H9 (cell line): ENCODE measurements at regions not wholly inside any gene's neighbourhood (a gene's known extent, or its start where the extent isn't known, plus 50 kb on each side); places are given as distances from the start of the nearest gene placed in this dataset.

ENCODE experiments used
- DNase-seq: peaks from one replicate; pipeline ENCODE4 v3.0.0-alpha.2; 2017
- H2AFZ ChIP-seq: one replicate; pipeline ENCODE4 v1.6.1; 2013; ENCODE audit warnings: mild to moderate bottlenecking, low read length, control low read depth, moderate library complexity
- H2AK5ac ChIP-seq: 2 replicates; pipeline ENCODE4 v1.6.1; 2013; ENCODE audit warnings: low read length, control low read depth, mixed read lengths; ENCODE audit not compliant: insufficient read length
- H2BK120ac ChIP-seq: one replicate; pipeline ENCODE4 v1.6.1; 2013; ENCODE audit warnings: low read depth, mild to moderate bottlenecking, low read length, control low read depth, inconsistent platforms; ENCODE audit not compliant: poor library complexity, severe bottlenecking
- H2BK12ac ChIP-seq: 2 replicates; pipeline ENCODE4 v1.6.1; 2013; ENCODE audit warnings: low read length, control low read depth, mixed read lengths, low read depth; ENCODE audit not compliant: insufficient read length
- H2BK15ac ChIP-seq: 2 replicates; pipeline ENCODE4 v1.6.1; 2013; ENCODE audit warnings: low read depth, low read length, control low read depth
- H2BK20ac ChIP-seq: one replicate; pipeline ENCODE4 v1.6.1; 2013; ENCODE audit warnings: low read depth, mild to moderate bottlenecking, low read length, control low read depth, inconsistent platforms; ENCODE audit not compliant: poor library complexity, severe bottlenecking
- H2BK5ac ChIP-seq: 2 replicates; pipeline ENCODE4 v1.6.1; 2013; ENCODE audit warnings: low read length, control low read depth, mixed read lengths; ENCODE audit not compliant: insufficient read length
- H3K14ac ChIP-seq: 2 replicates; pipeline ENCODE4 v1.6.1; 2013; ENCODE audit warnings: low read length, control low read depth; ENCODE audit not compliant: insufficient read depth
- H3K18ac ChIP-seq: 2 replicates; pipeline ENCODE4 v1.6.1; 2013; ENCODE audit warnings: low read depth, mild to moderate bottlenecking, mixed read lengths, low read length, control low read depth; ENCODE audit not compliant: insufficient read length
- H3K23ac ChIP-seq: 2 replicates; pipeline ENCODE4 v1.6.1; 2013; ENCODE audit warnings: low read length, control low read depth, mixed read lengths, low read depth; ENCODE audit not compliant: insufficient read length
- H3K23me2 ChIP-seq: 2 replicates; pipeline ENCODE4 v1.6.1; 2013; ENCODE audit warnings: low read depth, mild to moderate bottlenecking, mixed read lengths, low read length, control low read depth; ENCODE audit not compliant: insufficient read length, poor library complexity, severe bottlenecking
- H3K27ac ChIP-seq: 2 replicates; pipeline ENCODE4 v1.5.1; 2013; ENCODE audit warnings: low read length, control low read depth, mixed read lengths, low read depth; ENCODE audit not compliant: insufficient read length
- H3K27me3 ChIP-seq: 2 replicates; pipeline ENCODE4 v1.6.1; 2013; ENCODE audit warnings: low read length, control low read depth, inconsistent platforms; ENCODE audit not compliant: insufficient read depth
- H3K4ac ChIP-seq: 2 replicates; pipeline ENCODE4 v1.6.1; 2013; ENCODE audit warnings: low read depth, mild to moderate bottlenecking, control low read depth, inconsistent platforms, low read length, moderate library complexity
- H3K4me1 ChIP-seq: 2 replicates; pipeline ENCODE4 v1.6.1; 2013; ENCODE audit warnings: low read length, control low read depth, inconsistent platforms; ENCODE audit not compliant: insufficient read depth
- H3K4me2 ChIP-seq: 2 replicates; pipeline ENCODE4 v1.6.1; 2013; ENCODE audit warnings: low read length, control low read depth, mixed read lengths; ENCODE audit not compliant: insufficient read length, insufficient read depth
- H3K56ac ChIP-seq: 2 replicates; pipeline ENCODE4 v1.6.1; 2013; ENCODE audit warnings: low read depth, mild to moderate bottlenecking, mixed read lengths, low read length, control low read depth; ENCODE audit not compliant: insufficient read length
- H3K79me1 ChIP-seq: 2 replicates; pipeline ENCODE4 v1.6.1; 2013; ENCODE audit warnings: low read depth, mild to moderate bottlenecking, moderate library complexity, low read length, control low read depth, inconsistent platforms; ENCODE audit not compliant: insufficient read depth, poor library complexity, severe bottlenecking
- H3K79me2 ChIP-seq: 2 replicates; pipeline ENCODE4 v1.6.1; 2013; ENCODE audit warnings: low read length, control low read depth, inconsistent platforms; ENCODE audit not compliant: insufficient read depth
- H3K9ac ChIP-seq: 2 replicates; pipeline ENCODE4 v1.6.1; 2013; ENCODE audit warnings: low read length, control low read depth, mixed read lengths; ENCODE audit not compliant: insufficient read length; ENCODE audit errors: extremely low read depth
- H3K9me3 ChIP-seq: one replicate; pipeline ENCODE4 v1.6.1; 2013; ENCODE audit warnings: low read depth, low read length, inconsistent platforms; ENCODE audit not compliant: control insufficient read depth
- H3T11ph ChIP-seq: one replicate; pipeline ENCODE4 v1.6.1; 2013; ENCODE audit warnings: mild to moderate bottlenecking, low read length, control low read depth, inconsistent platforms
- H4K20me1 ChIP-seq: one replicate; pipeline ENCODE4 v1.6.1; 2013; ENCODE audit not compliant: control insufficient read depth, insufficient read length, insufficient read depth
- H4K5ac ChIP-seq: 2 replicates; pipeline ENCODE4 v1.6.1; 2013; ENCODE audit warnings: low read depth, mild to moderate bottlenecking, mixed read lengths, low read length, control low read depth; ENCODE audit not compliant: insufficient read length
- H4K8ac ChIP-seq: replicated peaks from 2 replicates; pipeline ENCODE4 v1.6.1; 2013; ENCODE audit warnings: low read length, control low read depth, mixed read lengths, low read depth; ENCODE audit not compliant: insufficient read length
- H4K91ac ChIP-seq: 2 replicates; pipeline ENCODE4 v1.6.1; 2013; ENCODE audit warnings: low read depth, mild to moderate bottlenecking, moderate library complexity, mixed read lengths, low read length, control low read depth; ENCODE audit not compliant: insufficient read length
- H3K27ac Mint-ChIP-seq, 3 experiments: 2 replicates in 2 of 3; 3 replicates in 1 of 3; pipeline ENCODE4 v1.8.0; 2020 to 2021; ENCODE audit warnings: mixed read lengths in 3 of 3, mild to moderate bottlenecking in 1 of 3, moderate library complexity in 1 of 3
- H3K27me3 Mint-ChIP-seq: 2 replicates; pipeline ENCODE4 v1.8.0; 2021; ENCODE audit warnings: low read depth, mild to moderate bottlenecking, moderate library complexity, mixed read lengths
- H3K36me3 Mint-ChIP-seq, 3 experiments: 2 replicates in 2 of 3; 3 replicates in 1 of 3; pipeline ENCODE4 v1.8.0; 2020 to 2021; ENCODE audit warnings: low read depth in 3 of 3, mixed read lengths in 3 of 3; ENCODE audit not compliant: insufficient read depth in 1 of 3
- H3K4me1 Mint-ChIP-seq, 2 experiments: 2 replicates each; pipeline ENCODE4 v1.8.0; 2020; ENCODE audit warnings: mixed read lengths in 2 of 2
- H3K4me3 Mint-ChIP-seq, 2 experiments: 2 replicates in 1 of 2; 3 replicates in 1 of 2; pipeline ENCODE4 v1.8.0; 2020 to 2021; ENCODE audit warnings: mild to moderate bottlenecking in 2 of 2, mixed read lengths in 2 of 2, moderate library complexity in 1 of 2
- H3K9me3 Mint-ChIP-seq, 2 experiments: 2 replicates in 1 of 2; 3 replicates in 1 of 2; pipeline ENCODE4 v1.8.0; 2020; ENCODE audit warnings: mild to moderate bottlenecking in 2 of 2, mixed read lengths in 2 of 2, moderate library complexity in 1 of 2
- CTCF ChIP-seq: fragments of 200-600 bp; sonication (generic); conservative IDR thresholded peaks from 3 replicates; pipeline ENCODE4 v1.8.0; 2021; ENCODE audit warnings: antibody characterized with exemption, mild to moderate bottlenecking
- WGBS: extraction: QIAGEN DNeasy Blood & Tissue Kit; methylation state at CpG from one replicate; pipeline ENCODE4 v1.1.7; 2013; ENCODE audit warnings: missing lambda C conversion rate, low lambda C conversion rate, mixed read lengths; ENCODE audit not compliant: insufficient read length; ENCODE audit errors: extremely low coverage; 5-methylcytosine and 5-hydroxymethylcytosine counted together

GRCh38 chr20:23189854-23190253 is 103.7 kb upstream of the CD93 start:
- DNase-seq = no peak
- Histone ChIP-seq H3K9ac (no peak overlapping the region), H4K20me1 (no peaks in the 10 kb centered on the region), H2AFZ (no peak overlapping the region), H3K56ac (no peak overlapping the region), H3K79me2 (no peaks in the 10 kb centered on the region), H2BK5ac (no peak overlapping the region), H3K4me2 (no peak overlapping the region), H3T11ph (no peak overlapping the region), H3K4me1 (no peaks in the 10 kb centered on the region), H2BK15ac (no peak overlapping the region), H2AK5ac (no peak overlapping the region), H3K27ac (no peak overlapping the region), H3K14ac (no peak overlapping the region), H3K27me3 (no peaks in the 10 kb centered on the region), H3K4ac (no peak overlapping the region), H4K91ac (no peak overlapping the region), H2BK20ac (no peak overlapping the region), H3K23me2 (no peaks in the 10 kb centered on the region), H2BK120ac (no peak overlapping the region), H3K79me1 (no peaks in the 10 kb centered on the region), H4K5ac (no peak overlapping the region), H3K23ac (no peak overlapping the region), H3K9me3 (no peaks in the 10 kb centered on the region), H3K18ac (no peak overlapping the region), H4K8ac (no peak overlapping the region), H2BK12ac (no peak overlapping the region)
- Mint-ChIP-seq H3K9me3 (peaks cover 3 to 8% of the 10 kb centered on the region in 2 experiments; a peak in 3 of 5 replicates), H3K4me3 (no peak overlapping the region), H3K4me1 (no peaks in the 10 kb centered on the region), H3K36me3 (no peaks in the 10 kb centered on the region; a peak in 1 of 7 replicates), H3K27me3 (peaks cover 2% of the 10 kb centered on the region), H3K27ac (no peak overlapping the region)
- no peak for TF ChIP-seq CTCF
- WGBS = no CpG with 5 or more reads among the region's 9 CpGs
